HG03196 (cell line): ENCODE measurements at regions not wholly inside any gene's neighbourhood (a gene's known extent, or its start where the extent isn't known, plus 50 kb on each side); places are given as distances from the start of the nearest gene placed in this dataset.
"Not testable (repeated sequence)": the region's sequence is repeated elsewhere in the genome, so short reads cannot be mapped to it uniquely, and the experiment has no call there.

Experiments
- ATAC-seq: cut with Tn5 transposase; IDR thresholded peaks from one replicate; pipeline ENCODE4 v1.9.1; 2021; ENCODE audit not compliant: unreplicated experiment

- no peak for ATAC-seq
These were observed 66.6 kb downstream of the LACC1 start for GRCh38 chr13:43946281-43946680.

- no peak for ATAC-seq
These were observed 68.3 kb downstream of the LACC1 start for GRCh38 chr13:43947897-43948458.

GRCh38 chr13:43953370-43953769, 73.7 kb downstream of the LACC1 start:
- ATAC-seq = no peak

GRCh38 chr13:43956975-43957374, 77.3 kb downstream of the LACC1 start:
- ATAC-seq = not testable (repeated sequence)

- no peak for ATAC-seq
These were observed 79.6 kb downstream of the LACC1 start for GRCh38 chr13:43959291-43959690.

- no peak for ATAC-seq
These were observed 82.2 kb downstream of the LACC1 start for GRCh38 chr13:43961909-43962308.

GRCh38 chr13:43963726-43964125, 84.0 kb downstream of the LACC1 start:
- ATAC-seq = no peak

- no peak for ATAC-seq
These were observed 85.2 kb downstream of the LACC1 start for GRCh38 chr13:43964698-43965458.

- ATAC-seq = no peak
These were observed 85.7 kb downstream of the LACC1 start for GRCh38 chr13:43965459-43965845.

GRCh38 chr13:43968251-43968942, 88.7 kb downstream of the LACC1 start:
- not testable (repeated sequence) for ATAC-seq

- not testable (repeated sequence) for ATAC-seq
These were observed 89.4 kb downstream of the LACC1 start for GRCh38 chr13:43968943-43969690.

GRCh38 chr13:43969919-43970318, 90.2 kb downstream of the LACC1 start:
- ATAC-seq = not testable (repeated sequence)

- ATAC-seq = not testable (repeated sequence)
These were observed 91.0 kb downstream of the LACC1 start for GRCh38 chr13:43970520-43971242.

- not testable (repeated sequence) for ATAC-seq
These were observed 91.6 kb downstream of the LACC1 start for GRCh38 chr13:43971324-43971723.

- no peak for ATAC-seq
These were observed 98.2 kb downstream of the LACC1 start for GRCh38 chr13:43977911-43978310.

GRCh38 chr13:43978688-43979087, 99.0 kb downstream of the LACC1 start:
- no peak for ATAC-seq

GRCh38 chr13:43979492-43979891, 99.8 kb downstream of the LACC1 start:
- ATAC-seq = no peak

GRCh38 chr13:43980587-43980986, 100.9 kb downstream of the LACC1 start:
- no peak for ATAC-seq

- ATAC-seq = no peak
These were observed 101.4 kb downstream of the LACC1 start for GRCh38 chr13:43981091-43981490.

GRCh38 chr13:43981512-43982301, 102.0 kb downstream of the LACC1 start:
- no peak for ATAC-seq
